ENCODE measurements at regions not wholly inside any gene's neighbourhood (a gene's known extent, or its start where the extent isn't known, plus 50 kb on each side); places are given as distances from the start of the nearest gene placed in this dataset.

- Histone ChIP-seq H3K4me1 (no peaks in the 10 kb centered on the region), H3K27ac (no peak overlapping the region), H3K4me3 (no peak overlapping the region), H3K27me3 (no peaks in the 10 kb centered on the region), H3K36me3 (no peaks in the 10 kb centered on the region), H3K9me3 (no peaks in the 10 kb centered on the region)
- intact Hi-C loops (cut with DNase I; ENCODE audit: low total_unique reads), result no loop called here
- TF ChIP-seq, protein P1, sequence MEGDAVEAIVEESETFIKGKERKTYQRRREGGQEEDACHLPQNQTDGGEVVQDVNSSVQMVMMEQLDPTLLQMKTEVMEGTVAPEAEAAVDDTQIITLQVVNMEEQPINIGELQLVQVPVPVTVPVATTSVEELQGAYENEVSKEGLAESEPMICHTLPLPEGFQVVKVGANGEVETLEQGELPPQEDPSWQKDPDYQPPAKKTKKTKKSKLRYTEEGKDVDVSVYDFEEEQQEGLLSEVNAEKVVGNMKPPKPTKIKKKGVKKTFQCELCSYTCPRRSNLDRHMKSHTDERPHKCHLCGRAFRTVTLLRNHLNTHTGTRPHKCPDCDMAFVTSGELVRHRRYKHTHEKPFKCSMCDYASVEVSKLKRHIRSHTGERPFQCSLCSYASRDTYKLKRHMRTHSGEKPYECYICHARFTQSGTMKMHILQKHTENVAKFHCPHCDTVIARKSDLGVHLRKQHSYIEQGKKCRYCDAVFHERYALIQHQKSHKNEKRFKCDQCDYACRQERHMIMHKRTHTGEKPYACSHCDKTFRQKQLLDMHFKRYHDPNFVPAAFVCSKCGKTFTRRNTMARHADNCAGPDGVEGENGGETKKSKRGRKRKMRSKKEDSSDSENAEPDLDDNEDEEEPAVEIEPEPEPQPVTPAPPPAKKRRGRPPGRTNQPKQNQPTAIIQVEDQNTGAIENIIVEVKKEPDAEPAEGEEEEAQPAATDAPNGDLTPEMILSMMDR (IDR thresholded peaks at IDR 0.05 in 4 of 5, conservative IDR thresholded peaks at IDR 0.05 in 1 of 5), result no peak
- no peak for TF ChIP-seq POLR2A (IDR thresholded peaks at IDR 0.05)
- no peak for ATAC-seq
- in situ Hi-C loops (cut with MboI; ENCODE audit: low sequenced_read_pairs in 4 of 4), result no loop called here
- DNase-seq, result no peak
These were observed 208.4 kb upstream of the CCDC150 start for GRCh38 chr2:196431076-196431475.

- TF ChIP-seq POLR2A (IDR thresholded peaks at IDR 0.05), result no peak
- TF ChIP-seq, protein P1 (IDR thresholded peaks at IDR 0.05 in 4 of 5, conservative IDR thresholded peaks at IDR 0.05 in 1 of 5), result no peak
- H3K36me3 ChIP-seq, result no peaks in the 10 kb centered on the region
- DNase-seq, result no peak
- in situ Hi-C loops (cut with MboI; ENCODE audit: low sequenced_read_pairs in 4 of 4) (no loop called here), intact Hi-C loops (cut with DNase I; ENCODE audit: low total_unique reads) (no loop called here)
- H3K9me3 ChIP-seq, result no peaks in the 10 kb centered on the region
- ATAC-seq, result no peak
- H3K27me3 ChIP-seq, result no peaks in the 10 kb centered on the region
- no peaks in the 10 kb centered on the region for H3K4me1 ChIP-seq
- no peak overlapping the region for H3K4me3 ChIP-seq
- no peak overlapping the region for H3K27ac ChIP-seq
These were observed 207.6 kb upstream of the CCDC150 start for GRCh38 chr2:196431957-196432356.

GRCh38 chr2:196433116-196433515, 206.4 kb upstream of the CCDC150 start:
- no peak overlapping the region for H3K4me3 ChIP-seq
- H3K9me3 ChIP-seq, result no peaks in the 10 kb centered on the region
- H3K27me3 ChIP-seq, result no peaks in the 10 kb centered on the region
- no peak overlapping the region for H3K27ac ChIP-seq
- ATAC-seq (no peak), DNase-seq (no peak)
- no peaks in the 10 kb centered on the region for H3K4me1 ChIP-seq
- intact Hi-C loops (cut with DNase I; ENCODE audit: low total_unique reads) (no loop called here), in situ Hi-C loops (cut with MboI; ENCODE audit: low sequenced_read_pairs in 4 of 4) (no loop called here)
- no peaks in the 10 kb centered on the region for H3K36me3 ChIP-seq
- TF ChIP-seq, protein P1 (IDR thresholded peaks at IDR 0.05 in 4 of 5, conservative IDR thresholded peaks at IDR 0.05 in 1 of 5), result no peak
- no peak for TF ChIP-seq POLR2A (IDR thresholded peaks at IDR 0.05)

- intact Hi-C loops (cut with DNase I; ENCODE audit: low total_unique reads) (no loop called here), in situ Hi-C loops (cut with MboI; ENCODE audit: low sequenced_read_pairs in 4 of 4) (no loop called here)
- Histone ChIP-seq H3K36me3 (no peaks in the 10 kb centered on the region), H3K4me3 (no peak overlapping the region), H3K4me1 (no peaks in the 10 kb centered on the region), H3K27me3 (no peaks in the 10 kb centered on the region), H3K27ac (no peak overlapping the region), H3K9me3 (no peaks in the 10 kb centered on the region)
- ATAC-seq (peak in 1 of 2 donors; percentile 52), DNase-seq (no peak)
- no peak for TF ChIP-seq POLR2A (IDR thresholded peaks at IDR 0.05)
- TF ChIP-seq, protein P1 (IDR thresholded peaks at IDR 0.05 in 4 of 5, conservative IDR thresholded peaks at IDR 0.05 in 1 of 5), result no peak
These were observed 205.3 kb upstream of the CCDC150 start for GRCh38 chr2:196434217-196434616.

- Histone ChIP-seq H3K9me3 (no peaks in the 10 kb centered on the region), H3K27me3 (no peaks in the 10 kb centered on the region), H3K4me3 (no peak overlapping the region), H3K36me3 (no peaks in the 10 kb centered on the region), H3K27ac (no peak overlapping the region), H3K4me1 (no peaks in the 10 kb centered on the region)
- intact Hi-C loops (cut with DNase I; ENCODE audit: low total_unique reads), result no loop called here
- in situ Hi-C loops (cut with MboI; ENCODE audit: low sequenced_read_pairs in 4 of 4), result no loop called here
- no peak for DNase-seq
- no peak for ATAC-seq
- no peak for TF ChIP-seq POLR2A (IDR thresholded peaks at IDR 0.05)
- TF ChIP-seq, protein P1 (IDR thresholded peaks at IDR 0.05 in 4 of 5, conservative IDR thresholded peaks at IDR 0.05 in 1 of 5), result no peak
These were observed 204.3 kb upstream of the CCDC150 start for GRCh38 chr2:196435189-196435588.

Data from gastrocnemius medialis (tissue), 4 donors.